ENCODE measurements at regions not wholly inside any gene's neighbourhood (a gene's known extent, or its start where the extent isn't known, plus 50 kb on each side); places are given as distances from the start of the nearest gene placed in this dataset.
A peak's percentile ranks its signal among the peaks of the same experiment; 100 is the strongest.
"Not testable (repeated sequence)": the region's sequence is repeated elsewhere in the genome, so short reads cannot be mapped to it uniquely, and the experiment has no call there.

- DNase-seq (ENCODE audit: low read depth): not testable (repeated sequence)
Measured at GRCh38 chr1:121051161-121051790, 132.9 kb downstream of the FAM72B start.

- DNase-seq (ENCODE audit: low read depth): not testable (repeated sequence)
Measured at GRCh38 chr1:121052081-121052660, 132.0 kb downstream of the FAM72B start.

GRCh38 chr1:121054928-121055327 is 129.2 kb downstream of the FAM72B start:
- DNase-seq (ENCODE audit: low read depth): not testable (repeated sequence)

- not testable (repeated sequence) for DNase-seq (ENCODE audit: low read depth)
Measured at GRCh38 chr1:121066925-121067324, 117.2 kb downstream of the FAM72B start.

GRCh38 chr1:121068738-121069499 is 115.2 kb downstream of the FAM72B start:
- not testable (repeated sequence) for DNase-seq (ENCODE audit: low read depth)

DNA sequence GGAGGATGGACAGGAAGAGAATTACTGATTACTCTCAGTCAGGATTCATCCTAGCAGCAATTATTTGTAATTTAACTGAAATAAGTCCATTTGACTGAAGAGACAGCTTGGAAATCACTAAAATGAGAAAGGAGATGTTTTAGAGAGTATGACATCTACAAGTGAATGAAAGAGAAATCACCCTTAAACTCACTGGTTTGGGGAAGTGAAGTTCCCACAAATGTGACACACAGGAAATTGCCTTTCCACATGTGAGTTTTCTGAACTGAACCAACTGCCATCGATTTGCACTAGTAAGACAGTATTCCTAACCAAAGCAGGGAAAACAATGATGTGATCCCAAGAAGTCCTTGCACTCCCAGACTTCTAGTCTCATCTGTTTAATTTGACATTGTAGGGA is 110.3 kb downstream of the FAM72B start:
- not testable (repeated sequence) for DNase-seq (ENCODE audit: low read depth)

DNA sequence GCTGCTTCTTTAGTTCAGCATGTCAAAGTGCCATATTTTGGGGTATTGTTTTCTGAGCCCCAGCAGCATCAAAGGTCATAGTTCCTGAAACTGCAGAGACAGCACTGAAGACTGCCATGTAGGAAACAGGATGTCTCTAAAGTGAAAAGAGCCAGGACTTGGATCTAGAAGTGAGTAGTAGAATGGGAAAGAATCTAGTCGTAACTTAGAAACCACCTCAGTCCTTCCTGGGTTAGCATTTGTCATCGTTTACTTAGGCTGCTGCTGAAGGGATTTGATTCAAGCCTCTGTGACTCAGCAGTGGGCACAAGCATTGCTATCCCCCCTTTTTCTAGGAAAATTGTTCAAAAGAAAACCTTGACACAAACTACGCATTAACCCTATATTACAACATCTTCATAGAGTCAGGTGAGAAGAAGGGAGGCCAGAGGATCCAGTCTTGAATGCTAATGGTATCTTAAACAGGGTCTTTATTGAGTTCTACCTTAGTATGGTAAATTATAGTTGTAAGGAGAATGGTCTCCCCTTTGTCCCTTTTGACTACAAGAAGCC is 108.8 kb downstream of the FAM72B start:
- not testable (repeated sequence) for DNase-seq (ENCODE audit: low read depth)

DNA sequence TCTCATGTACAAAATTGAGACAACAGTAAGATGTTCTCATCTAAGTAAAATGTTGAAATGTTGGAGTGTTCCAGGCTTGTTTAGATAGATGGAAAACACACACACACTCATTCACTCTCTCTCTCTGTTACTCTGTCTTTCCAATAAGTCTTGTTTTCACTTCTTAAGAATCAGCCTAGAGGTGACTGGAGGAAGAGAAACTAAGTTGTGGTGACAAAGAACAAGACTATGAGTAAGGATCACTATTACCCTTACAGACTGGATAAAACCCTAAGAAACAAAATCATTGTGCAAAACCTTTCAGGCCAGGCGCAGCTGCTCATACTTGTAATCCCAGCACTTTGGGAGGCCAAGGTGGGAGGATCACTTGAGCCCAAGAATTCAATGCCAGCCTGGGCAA is 107.5 kb downstream of the FAM72B start:
- DNase-seq (ENCODE audit: low read depth): not testable (repeated sequence)

GRCh38 chr1:121079655-121080054 is 104.5 kb downstream of the FAM72B start:
- not testable (repeated sequence) for DNase-seq (ENCODE audit: low read depth)

DNA sequence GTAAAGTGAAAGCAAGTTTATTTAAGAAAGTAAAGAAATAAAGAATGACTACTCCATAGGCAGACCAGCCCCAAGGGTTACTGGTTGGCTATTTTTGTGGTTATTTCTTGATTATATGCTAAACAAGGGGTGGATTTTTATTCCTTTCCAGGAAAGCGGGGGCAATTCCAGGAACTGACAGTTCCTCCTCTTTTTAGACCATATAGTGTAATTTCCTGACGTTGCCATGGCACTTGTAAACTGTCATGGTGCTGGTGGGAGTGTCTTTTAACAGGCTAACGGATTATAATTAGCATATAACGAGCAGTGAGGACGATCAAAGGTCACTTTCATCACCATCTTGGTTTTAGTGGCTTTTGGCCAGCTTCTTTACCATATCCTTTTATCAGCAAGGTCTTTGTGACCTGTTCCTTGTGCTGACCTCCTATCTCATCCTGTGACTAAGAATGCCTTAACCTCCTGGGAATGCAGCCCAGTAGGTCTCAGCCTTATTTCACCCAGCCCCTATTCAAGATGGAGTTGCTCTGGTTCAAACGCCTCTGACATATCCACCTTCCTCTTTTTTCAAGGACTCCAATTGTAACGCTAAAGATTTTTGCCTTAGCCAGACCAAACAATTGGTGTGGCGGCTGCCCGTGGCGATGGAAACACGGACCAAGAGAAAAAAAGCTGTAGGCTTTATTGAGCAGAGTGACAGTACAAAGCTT is 103.8 kb downstream of the FAM72B start:
- not testable (repeated sequence) for DNase-seq (ENCODE audit: low read depth)

DNA sequence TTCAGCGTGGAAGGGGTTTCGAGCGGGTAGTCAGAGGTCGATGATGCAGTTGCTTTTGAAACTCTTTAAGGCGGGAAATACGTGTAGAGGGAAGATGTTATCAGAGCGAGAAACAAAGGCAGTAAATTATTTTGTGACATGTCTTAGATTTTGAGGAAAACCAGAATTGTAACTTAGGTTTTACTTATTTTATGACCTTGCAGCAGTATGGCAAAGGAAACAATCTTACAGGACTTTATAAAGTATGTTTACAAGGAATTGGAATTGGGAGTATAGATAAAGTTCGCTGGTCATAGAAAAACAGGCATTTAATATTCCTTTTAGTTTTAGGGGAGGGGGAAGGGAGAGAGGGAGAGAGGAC is 103.3 kb downstream of the FAM72B start:
- not testable (repeated sequence) for DNase-seq (ENCODE audit: low read depth)

DNA sequence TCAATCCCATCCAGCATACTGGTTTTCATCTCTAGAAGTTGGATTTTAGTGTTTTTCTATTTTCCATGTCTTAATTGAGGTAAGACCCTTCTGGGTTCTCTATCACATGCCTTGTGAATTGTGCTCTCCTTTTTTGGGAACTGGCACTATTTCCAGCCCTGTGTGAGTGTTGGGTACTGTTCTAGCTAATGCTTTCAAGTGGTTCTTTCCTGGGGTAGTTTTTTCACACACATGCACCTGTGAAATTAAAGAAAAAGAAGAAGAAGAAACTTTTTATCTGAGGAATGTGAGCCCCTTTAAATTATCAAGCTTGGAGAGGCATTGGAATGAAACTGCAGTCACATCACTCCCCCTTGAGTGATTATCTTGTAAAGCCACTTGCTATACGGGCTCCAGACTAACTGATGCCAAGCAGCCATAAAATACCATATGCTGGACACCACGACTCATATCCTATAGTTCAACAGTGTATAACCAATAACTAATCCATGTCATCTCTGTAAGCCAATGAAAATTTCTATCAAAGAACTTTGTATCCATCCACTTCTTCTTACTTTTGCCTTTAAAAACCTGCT is 102.4 kb downstream of the FAM72B start:
- DNase-seq (ENCODE audit: low read depth): not testable (repeated sequence)

- DNase-seq (ENCODE audit: low read depth): not testable (repeated sequence)
Measured at GRCh38 chr1:121082995-121083394, 101.1 kb downstream of the FAM72B start.

DNA sequence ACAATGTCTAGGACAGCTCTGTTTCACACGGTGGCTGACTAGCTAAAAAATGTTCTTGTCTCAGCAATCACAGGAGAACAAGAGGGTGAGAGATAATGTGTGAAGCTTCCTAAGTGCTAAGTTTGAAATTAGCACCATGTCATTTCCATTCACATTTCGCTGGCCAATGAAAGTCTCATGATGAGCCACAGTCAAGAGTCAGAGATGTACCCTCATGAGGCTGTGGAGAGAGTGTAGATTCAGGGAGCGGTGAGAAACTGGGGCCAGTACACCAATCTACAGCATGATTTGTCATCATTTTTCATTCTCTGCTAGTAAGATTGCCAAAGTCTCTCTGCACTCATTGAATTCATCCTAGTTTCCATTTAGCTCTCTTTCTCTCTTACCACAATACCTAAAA is 97.9 kb downstream of the FAM72B start:
- DNase-seq (ENCODE audit: low read depth): not testable (repeated sequence)

GRCh38 chr1:121087221-121087620 is 96.9 kb downstream of the FAM72B start:
- not testable (repeated sequence) for DNase-seq (ENCODE audit: low read depth)

- not testable (repeated sequence) for DNase-seq (ENCODE audit: low read depth)
Measured at GRCh38 chr1:121088568-121088967, 95.6 kb downstream of the FAM72B start.

DNA sequence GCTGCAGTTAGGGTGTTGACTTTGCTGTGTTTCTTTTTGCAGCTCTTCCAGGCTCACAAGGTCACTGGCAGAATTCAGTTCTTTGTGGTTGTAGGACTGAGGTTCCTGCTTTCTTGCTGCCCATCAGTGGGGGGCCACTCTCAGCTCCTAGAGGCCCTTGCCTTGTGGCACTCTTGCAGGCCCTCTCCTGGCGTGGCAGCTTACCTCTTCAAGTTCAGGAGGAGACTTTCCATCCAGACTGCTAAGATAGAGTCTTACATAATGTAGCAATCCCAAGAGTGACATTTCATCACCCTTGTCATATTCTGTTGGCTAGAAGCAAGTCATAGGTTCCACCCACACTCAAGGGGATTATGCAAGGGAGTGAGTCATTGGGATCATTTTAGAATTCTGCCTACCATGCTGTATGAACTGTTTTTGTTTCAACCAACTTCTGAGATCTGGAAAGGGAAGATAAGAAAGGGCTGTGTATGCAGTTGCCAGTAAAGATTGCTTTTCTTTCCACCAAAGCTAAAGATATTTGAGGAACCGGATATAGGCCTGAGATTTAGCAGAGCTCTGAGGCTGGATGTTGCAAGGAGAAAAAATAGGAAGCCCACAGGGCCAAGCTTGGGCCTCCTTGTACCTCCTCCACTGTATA is 91.7 kb downstream of the FAM72B start:
- not testable (repeated sequence) for DNase-seq (ENCODE audit: low read depth)

- not testable (repeated sequence) for DNase-seq (ENCODE audit: low read depth)
Measured at GRCh38 chr1:121095014-121095413, 89.1 kb downstream of the FAM72B start.

- peak; percentile 80 for DNase-seq (ENCODE audit: low read depth)
Measured at GRCh38 chr1:121097127-121097866, 86.8 kb downstream of the FAM72B start.

- DNase-seq (ENCODE audit: low read depth): not testable (repeated sequence)
Measured at GRCh38 chr1:121097867-121098215, 86.3 kb downstream of the FAM72B start.

- DNase-seq (ENCODE audit: low read depth): not testable (repeated sequence)
Measured at GRCh38 chr1:121109025-121109424, 75.1 kb downstream of the FAM72B start.
